AG04450 (cell line): ENCODE measurements at regions not wholly inside any gene's neighbourhood (a gene's known extent, or its start where the extent isn't known, plus 50 kb on each side); places are given as distances from the start of the nearest gene placed in this dataset.

Source experiments
- CTCF ChIA-PET: fragments of 300-600, 350-600 bp; formaldehyde crosslinking; extraction: SDS; loops from one replicate; lab custom pipeline; 2022; ENCODE audit warnings: antibody characterized with exemption, inconsistent platforms; lab: Charles Lee
- POLR2A ChIA-PET: fragments of 350-600 bp; formaldehyde crosslinking; extraction: SDS; loops from one replicate; lab custom pipeline; 2021; ENCODE audit warnings: antibody characterized with exemption, inconsistent platforms; lab: Yijun Ruan, JAX
- DNase-seq: peaks from one replicate; pipeline ENCODE4 v3.0.0-alpha.2; 2011; ENCODE audit warnings: low read depth, low spot score
- H3K27ac ChIP-seq: one replicate; pipeline ENCODE4 v1.5.1; 2012; ENCODE audit warnings: low read depth, low read length, control low read depth
- H3K27me3 ChIP-seq: one replicate; pipeline ENCODE4 v1.6.0; 2012; ENCODE audit warnings: low read length; ENCODE audit not compliant: control insufficient read depth, insufficient read depth
- H3K4me3 ChIP-seq: 2 replicates; pipeline ENCODE4 v1.5.1; 2011; ENCODE audit warnings: mild to moderate bottlenecking, low read depth, low read length, control low read depth
- H3K9me3 ChIP-seq: 2 replicates; pipeline ENCODE4 v1.5.1; 2012; ENCODE audit warnings: low read length; ENCODE audit not compliant: control insufficient read depth, insufficient read depth
- TF ChIP-seq, protein P1 (sequence below): IDR thresholded peaks from 2 replicates; pipeline ENCODE4 v1.5.1; 2011; ENCODE audit warnings: low read depth, low read length, control low read depth, inconsistent platforms

DNA sequence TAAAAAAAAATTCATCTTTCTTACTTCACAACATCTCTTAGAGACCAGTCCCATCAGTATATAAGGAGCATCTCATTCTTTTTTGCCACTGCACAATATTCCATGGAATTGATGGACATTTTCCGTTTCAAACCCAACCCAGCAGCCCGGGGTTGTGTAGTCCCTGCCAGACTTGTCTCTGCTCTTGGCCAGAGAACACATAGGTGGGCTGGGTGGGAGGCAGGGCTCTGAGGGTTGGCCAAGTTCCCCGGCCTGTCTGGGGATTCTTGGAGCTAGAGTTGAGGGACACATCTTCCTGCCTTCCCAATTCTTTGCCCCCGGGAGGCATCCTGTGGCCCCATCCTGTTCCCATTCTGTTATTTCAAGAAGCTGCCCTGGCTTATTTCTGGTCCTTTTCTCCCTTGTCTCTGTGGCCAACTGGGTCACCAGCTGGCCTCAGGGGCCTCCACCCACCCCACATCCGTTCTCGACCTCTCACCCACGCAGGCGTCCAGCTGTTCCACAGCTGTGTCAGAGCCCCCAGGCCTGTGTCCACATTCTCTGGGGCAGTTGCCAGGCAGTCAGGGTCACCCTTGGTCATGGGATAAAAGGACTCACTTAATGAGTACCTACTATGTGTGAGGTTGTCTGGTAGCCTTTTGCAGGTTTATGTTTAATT, 52.0 kb upstream of the CCDC63 start:
- DNase-seq: no peak

GRCh38 chr12:110796952-110797351, 49.8 kb upstream of the CCDC63 start:
- Histone ChIP-seq H3K9me3 (no peaks in the 10 kb centered on the region), H3K4me3 (no peak overlapping the region), H3K27me3 (peaks cover 2% of the 10 kb centered on the region), H3K27ac (no peak overlapping the region)
- ChIA-PET POLR2A (no interaction called here), CTCF (no interaction called here)
- no peak for DNase-seq
- TF ChIP-seq, protein P1, sequence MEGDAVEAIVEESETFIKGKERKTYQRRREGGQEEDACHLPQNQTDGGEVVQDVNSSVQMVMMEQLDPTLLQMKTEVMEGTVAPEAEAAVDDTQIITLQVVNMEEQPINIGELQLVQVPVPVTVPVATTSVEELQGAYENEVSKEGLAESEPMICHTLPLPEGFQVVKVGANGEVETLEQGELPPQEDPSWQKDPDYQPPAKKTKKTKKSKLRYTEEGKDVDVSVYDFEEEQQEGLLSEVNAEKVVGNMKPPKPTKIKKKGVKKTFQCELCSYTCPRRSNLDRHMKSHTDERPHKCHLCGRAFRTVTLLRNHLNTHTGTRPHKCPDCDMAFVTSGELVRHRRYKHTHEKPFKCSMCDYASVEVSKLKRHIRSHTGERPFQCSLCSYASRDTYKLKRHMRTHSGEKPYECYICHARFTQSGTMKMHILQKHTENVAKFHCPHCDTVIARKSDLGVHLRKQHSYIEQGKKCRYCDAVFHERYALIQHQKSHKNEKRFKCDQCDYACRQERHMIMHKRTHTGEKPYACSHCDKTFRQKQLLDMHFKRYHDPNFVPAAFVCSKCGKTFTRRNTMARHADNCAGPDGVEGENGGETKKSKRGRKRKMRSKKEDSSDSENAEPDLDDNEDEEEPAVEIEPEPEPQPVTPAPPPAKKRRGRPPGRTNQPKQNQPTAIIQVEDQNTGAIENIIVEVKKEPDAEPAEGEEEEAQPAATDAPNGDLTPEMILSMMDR: no peak

More for the DNA sequence above, 52.0 kb upstream of the CCDC63 start:
- no peaks in the 10 kb centered on the region for H3K27me3 ChIP-seq
- ChIA-PET POLR2A (no interaction called here), CTCF (interaction anchor here (0.6 kb wide), 1 partner anchor 610 kb away, joined by 3 read pairs; no protein-coding TSS in a partner anchor)
- TF ChIP-seq, protein P1: no peak
- no peak overlapping the region for H3K27ac ChIP-seq
- H3K4me3 ChIP-seq: no peak overlapping the region
- H3K9me3 ChIP-seq: no peaks in the 10 kb centered on the region
